Mammary epithelial cell (primary cell): ENCODE measurements at regions not wholly inside any gene's neighbourhood (a gene's known extent, or its start where the extent isn't known, plus 50 kb on each side); places are given as distances from the start of the nearest gene placed in this dataset.

Experiments used
- CTCF ChIP-seq, 2 donors: IDR thresholded peaks in 1 of 2; conservative IDR thresholded peaks in 1 of 2; 2 replicates each; pipeline ENCODE4 v1.5.1; 2011 to 2012; ENCODE audit warnings: inconsistent platforms in 2 of 2, low read length in 2 of 2, mild to moderate bottlenecking in 2 of 2, control low read depth in 1 of 2, low read depth in 1 of 2; ENCODE audit not compliant: insufficient read depth in 1 of 2; ENCODE audit errors: extremely low read depth in 1 of 2
- EZH2 ChIP-seq: IDR thresholded peaks from 2 replicates; pipeline ENCODE4 v1.6.1; 2012; ENCODE audit warnings: low read length, inconsistent platforms, borderline replicate concordance

GRCh38 chr13:71149498-71150363 lies 717.3 kb downstream of the DACH1 start:
- no peak for TF ChIP-seq CTCF (conservative IDR thresholded peaks at IDR 0.05 in 1 of 2, IDR thresholded peaks at IDR 0.05 in 1 of 2; ENCODE audit: extremely low read depth in 1 of 2, insufficient read depth in 1 of 2, low read depth in 1 of 2, low read length in 2 of 2)
- no peak for TF ChIP-seq EZH2
